HUDEP-2 (cell line): ENCODE measurements at regions not wholly inside any gene's neighbourhood (a gene's known extent, or its start where the extent isn't known, plus 50 kb on each side); places are given as distances from the start of the nearest gene placed in this dataset.

ENCODE experiments used
- DNase-seq, 76 experiments: peaks; one replicate each; lab custom pipeline; 2025; ENCODE audit not compliant: unreplicated experiment in 76 of 76; lab: John Stamatoyannopoulos, UW

- DNase-seq, result no peak
These were observed 288.6 kb upstream of the CNTN6 start for GRCh38 chr3:804211-804610.

GRCh38 chr3:805326-805725 is 287.5 kb upstream of the CNTN6 start:
- DNase-seq, result no peak

GRCh38 chr3:806006-806405 is 286.8 kb upstream of the CNTN6 start:
- DNase-seq, result no peak

DNA sequence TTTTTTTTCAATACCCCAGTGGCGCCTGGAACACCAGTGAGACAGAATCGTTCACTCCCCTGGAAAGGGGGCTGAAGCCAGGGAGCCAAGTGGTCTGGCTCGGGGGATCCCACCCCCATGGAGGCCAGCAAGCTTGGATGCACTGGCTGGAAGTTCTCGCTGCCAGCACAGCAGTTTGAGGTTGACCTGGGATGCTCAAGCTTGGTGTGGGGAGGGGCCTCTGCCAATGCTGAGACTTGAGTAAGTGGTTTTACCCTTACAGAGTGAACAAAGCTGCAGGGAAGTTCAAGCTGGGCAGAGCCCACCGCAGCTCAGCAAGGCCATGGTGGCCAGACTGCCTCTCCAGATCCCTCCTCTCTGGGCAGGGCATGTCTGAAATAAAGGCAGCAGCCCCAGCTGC is 276.2 kb upstream of the CNTN6 start:
- no peak for DNase-seq

- DNase-seq, result no peak
These were observed 258.1 kb upstream of the CNTN6 start for GRCh38 chr3:834679-835078.

DNA sequence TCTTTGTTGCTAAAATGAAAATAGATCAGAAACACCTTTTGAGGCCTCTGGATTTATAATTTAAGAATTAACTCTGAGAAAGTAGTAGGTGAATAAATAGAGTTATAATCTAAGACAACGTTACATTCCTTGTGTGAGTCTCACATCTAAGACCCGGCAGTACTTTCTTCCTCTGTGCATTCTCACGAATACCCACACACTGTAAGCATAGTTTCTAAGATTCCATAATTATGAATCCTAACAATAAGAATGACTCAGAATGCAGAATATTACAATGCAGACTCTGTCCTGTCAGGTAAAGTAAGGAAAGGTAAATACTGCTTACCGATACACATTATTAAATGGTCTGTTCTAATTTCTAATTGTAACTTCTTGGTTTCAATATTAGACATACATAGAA is 257.7 kb upstream of the CNTN6 start:
- no peak for DNase-seq

DNA sequence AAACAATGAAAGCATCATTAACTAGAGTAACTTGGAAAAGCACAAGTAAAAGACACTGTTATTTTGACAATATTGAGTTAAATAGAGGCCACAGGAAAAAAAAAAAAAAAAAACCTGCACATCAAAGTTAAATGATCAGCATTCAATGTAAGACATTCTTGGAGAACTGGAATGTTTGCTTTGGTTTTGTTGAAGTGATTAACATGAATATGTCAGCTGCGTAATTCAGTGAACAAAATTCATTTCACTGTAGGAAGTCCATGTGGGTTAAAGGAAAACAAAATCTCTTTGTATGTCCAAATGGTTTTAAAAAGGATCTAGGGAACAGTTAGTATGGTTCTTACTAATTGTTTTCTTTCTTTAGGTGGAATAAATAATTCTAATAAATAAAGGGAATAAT is 252.8 kb upstream of the CNTN6 start:
- no peak for DNase-seq

- DNase-seq, result no peak
These were observed 241.6 kb upstream of the CNTN6 start for GRCh38 chr3:851098-851790.

DNA sequence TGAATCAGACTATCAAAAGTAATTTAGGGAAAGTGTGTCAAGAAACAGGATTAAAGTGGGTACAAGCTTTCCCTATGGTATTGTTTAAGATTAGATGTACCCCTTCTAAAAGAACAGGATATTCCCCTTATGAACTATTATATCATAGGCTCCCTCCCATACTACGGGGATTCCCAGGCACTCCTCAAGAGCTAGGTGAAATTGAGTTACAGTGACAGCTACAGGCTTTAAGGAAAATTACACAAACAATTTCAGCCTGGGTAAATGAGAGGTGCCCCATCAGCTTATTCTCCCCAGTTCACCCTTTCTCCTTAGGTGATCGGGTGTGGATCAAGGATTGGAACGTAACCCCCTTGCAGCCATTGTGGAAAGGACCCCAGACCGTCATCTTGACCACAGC is 240.8 kb upstream of the CNTN6 start:
- DNase-seq, result no peak

DNA sequence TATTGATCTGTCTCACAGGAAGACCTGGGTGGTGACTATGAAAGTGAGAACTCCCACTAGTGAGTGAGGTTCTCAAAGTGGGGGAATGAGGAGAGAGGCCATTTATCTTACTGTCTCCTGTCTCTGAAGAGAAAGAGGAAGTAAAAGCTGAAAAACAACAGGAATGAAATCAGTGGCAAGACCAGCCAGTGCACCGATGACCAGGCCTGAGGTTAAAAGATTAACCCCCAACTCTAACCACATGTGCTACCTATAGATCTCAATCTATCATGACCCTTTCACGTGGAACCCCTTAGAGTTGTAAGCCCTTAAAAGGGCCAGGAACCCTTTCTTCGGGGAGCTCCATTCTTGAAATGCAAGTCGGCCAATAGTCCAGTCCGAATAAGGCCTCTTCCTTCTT is 239.3 kb upstream of the CNTN6 start:
- no peak for DNase-seq

DNA sequence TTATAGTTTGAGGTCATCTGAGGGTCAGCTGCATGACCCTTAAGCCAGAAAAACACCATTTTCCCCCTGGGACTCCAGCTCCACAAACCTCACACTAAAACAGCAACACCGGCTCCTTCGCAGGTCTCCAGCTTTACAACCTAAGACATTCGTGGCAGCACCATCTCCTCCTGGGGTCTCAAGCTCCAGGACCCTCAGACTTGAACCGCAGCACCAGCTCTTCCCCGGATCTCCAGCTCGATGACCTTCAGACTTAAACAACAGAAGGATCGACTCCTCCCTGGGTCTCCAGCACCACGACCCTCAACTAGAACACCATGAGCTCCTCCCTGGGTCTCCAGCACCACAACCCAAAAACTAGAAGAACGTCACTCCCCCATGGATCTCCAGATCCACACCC is 233.7 kb upstream of the CNTN6 start:
- DNase-seq, result no peak

GRCh38 chr3:861721-862120 is 231.1 kb upstream of the CNTN6 start:
- DNase-seq, result no peak

DNA sequence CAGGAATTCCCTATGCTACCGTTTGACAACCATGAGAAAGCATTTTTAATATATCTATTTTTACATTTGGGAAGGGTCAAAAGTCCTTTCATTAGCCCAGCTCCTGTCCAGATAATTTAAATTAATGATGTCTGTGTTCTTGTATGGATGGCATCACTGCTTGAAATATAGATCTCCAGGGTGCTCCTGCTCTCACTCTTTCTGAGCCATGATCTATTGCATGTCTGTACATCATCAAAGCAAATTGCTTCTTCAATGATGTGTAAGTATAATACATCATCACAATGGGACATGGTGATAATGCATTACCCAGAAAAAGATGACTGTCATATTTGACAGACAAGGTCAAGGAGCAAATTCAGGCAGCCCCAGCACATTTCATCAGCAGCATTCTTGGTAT is 223.6 kb upstream of the CNTN6 start:
- DNase-seq, result no peak

- DNase-seq, result no peak
These were observed 223.1 kb upstream of the CNTN6 start for GRCh38 chr3:869734-870133.

GRCh38 chr3:871651-872050 is 221.2 kb upstream of the CNTN6 start:
- no peak for DNase-seq

GRCh38 chr3:877001-877400 is 215.8 kb upstream of the CNTN6 start:
- DNase-seq, result no peak

GRCh38 chr3:878746-879145 is 214.1 kb upstream of the CNTN6 start:
- DNase-seq, result no peak

DNA sequence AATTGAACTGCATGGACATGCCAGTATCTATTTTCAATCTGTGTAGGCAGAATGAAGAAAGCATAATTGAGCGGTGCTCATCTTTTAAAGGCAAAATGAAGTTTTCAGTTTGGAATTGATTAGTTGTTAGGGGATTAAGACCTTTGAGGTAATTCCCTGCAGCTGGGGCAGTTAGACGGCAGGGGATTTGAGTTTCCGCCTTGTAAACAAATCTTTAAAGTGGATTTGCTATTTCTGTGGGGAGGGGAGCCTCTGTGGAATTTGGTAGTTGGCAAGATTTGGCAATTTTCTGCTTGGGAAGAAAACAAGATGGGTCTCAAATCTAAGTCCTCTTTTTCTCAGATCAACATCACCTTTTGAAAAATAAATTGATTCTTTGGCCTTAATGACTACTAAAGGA is 212.5 kb upstream of the CNTN6 start:
- no peak for DNase-seq

DNA sequence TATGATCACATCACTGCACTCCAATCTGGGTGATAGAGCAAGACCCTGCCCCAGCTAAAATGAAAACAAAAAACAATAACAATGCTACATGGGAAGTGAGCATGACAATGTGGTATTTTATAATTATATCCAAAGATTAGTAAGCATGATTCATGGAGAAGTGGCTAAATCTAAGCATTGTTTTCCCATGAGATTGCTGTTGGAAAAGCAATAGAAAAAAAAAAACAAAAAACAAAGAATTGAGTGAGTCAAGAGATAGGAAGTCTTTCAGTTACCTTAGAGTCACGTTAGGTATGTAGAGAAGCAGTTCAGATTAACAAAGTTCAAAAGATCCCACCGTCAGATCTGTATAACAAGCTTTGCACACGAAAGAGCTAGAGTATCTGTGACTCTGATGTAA is 210.3 kb upstream of the CNTN6 start:
- DNase-seq, result no peak

DNA sequence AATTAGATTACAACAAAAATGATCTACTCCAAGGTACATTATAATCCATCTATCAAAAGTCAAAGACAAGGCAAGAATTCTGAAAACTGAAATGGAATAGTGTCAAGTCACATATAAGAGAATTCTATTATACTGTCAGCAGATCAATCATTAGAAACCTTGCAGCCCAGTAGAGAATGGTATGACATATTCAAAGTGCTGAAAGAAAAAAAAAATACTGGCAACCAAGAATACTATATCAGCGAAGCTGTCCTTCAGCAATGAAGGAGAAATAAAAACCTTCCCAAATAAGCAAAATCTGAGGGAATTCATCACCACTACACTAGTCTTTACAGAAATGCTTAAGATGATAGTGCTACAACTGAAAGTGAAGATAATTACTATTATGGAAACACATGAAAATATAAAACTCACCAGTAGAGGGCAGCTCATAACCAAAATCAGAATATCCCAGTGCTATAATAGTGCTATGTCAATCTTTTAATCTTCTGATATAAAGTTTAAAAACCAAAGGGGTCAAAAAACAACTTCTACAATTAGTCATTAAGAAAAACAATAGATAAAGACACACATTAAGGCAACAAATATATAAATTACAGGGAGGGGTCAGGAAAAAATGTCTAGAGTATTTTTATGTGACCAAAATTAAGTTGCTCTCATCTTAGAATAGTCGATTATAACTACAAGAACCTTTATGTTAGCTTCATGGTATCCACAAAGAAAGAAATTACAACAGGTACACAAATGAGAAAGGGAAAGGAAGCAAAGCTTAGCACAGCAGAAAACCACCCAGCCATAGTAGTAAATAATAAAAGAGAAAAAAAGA is 190.7 kb upstream of the CNTN6 start:
- DNase-seq, result peak in 3 of 76 experiments; percentile 0 to 5 (median 2)

DNA sequence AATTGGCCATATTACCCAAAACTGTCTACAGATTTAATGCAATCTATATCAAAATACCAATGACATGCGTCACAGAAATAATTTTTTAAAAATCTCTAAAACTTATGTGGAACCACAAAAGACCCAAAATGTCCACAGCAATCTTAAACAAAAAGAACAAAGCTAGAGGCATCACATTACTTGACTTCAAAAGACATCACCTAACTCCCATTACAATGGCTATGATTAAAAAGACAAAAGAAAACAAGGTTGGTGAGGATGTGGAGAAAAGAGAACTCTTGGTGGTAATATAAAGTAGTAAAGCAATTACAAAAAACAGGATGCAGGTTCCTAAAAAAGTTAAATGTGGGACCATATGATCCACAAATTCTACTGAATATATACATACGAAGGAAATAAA is 187.6 kb upstream of the CNTN6 start:
- no peak for DNase-seq

DNA sequence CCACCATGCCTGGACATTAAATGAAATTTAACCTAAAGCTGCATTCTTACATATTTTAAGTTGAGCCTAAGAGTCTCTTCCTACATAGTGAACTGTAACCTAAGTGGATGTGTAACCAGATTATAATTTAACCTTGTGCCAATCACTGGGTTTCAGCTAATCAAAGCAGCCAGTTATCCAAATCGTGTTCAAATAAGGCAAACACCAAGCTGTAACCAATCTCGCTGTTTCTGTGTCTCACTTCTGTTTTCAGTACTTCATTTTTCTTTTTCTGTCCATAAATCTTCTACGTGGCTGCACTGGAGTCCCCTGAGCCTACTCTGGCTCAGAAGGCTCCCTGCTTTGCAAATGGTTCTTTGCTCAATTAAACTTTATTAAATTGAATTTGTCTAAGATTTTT is 186.1 kb upstream of the CNTN6 start:
- DNase-seq, result no peak
